Liver (tissue), 8 donors: ENCODE measurements at regions not wholly inside any gene's neighbourhood (a gene's known extent, or its start where the extent isn't known, plus 50 kb on each side); places are given as distances from the start of the nearest gene placed in this dataset.

Source experiments
- DNase-seq: peaks from one replicate; pipeline ENCODE4 v3.0.0-alpha.2; 2017; ENCODE audit warnings: low spot score
- H3K27ac ChIP-seq, 2 donors: one replicate each; pipeline ENCODE4 v1.7.0; 2013; ENCODE audit warnings: inconsistent platforms in 2 of 2, low read length in 2 of 2, control low read depth in 1 of 2, low read depth in 1 of 2, mild to moderate bottlenecking in 1 of 2
- H3K27me3 ChIP-seq, 4 donors: one replicate each; pipeline versions ENCODE4 v1.6.1 to v1.7.0; 2013; ENCODE audit warnings: low read length in 3 of 4, inconsistent platforms in 1 of 4, mild to moderate bottlenecking in 1 of 4, moderate library complexity in 1 of 4; ENCODE audit not compliant: control insufficient read depth in 4 of 4, insufficient read depth in 4 of 4
- H3K36me3 ChIP-seq, 4 donors: one replicate each; pipeline versions ENCODE4 v1.6.1 to v1.7.0; 2013; ENCODE audit warnings: low read length in 3 of 4, mild to moderate bottlenecking in 3 of 4, low read depth in 1 of 4, moderate library complexity in 1 of 4; ENCODE audit not compliant: control insufficient read depth in 4 of 4, insufficient read depth in 3 of 4
- H3K4me1 ChIP-seq, 4 donors: one replicate each; pipeline versions ENCODE4 v1.6.1 to v1.7.0; 2013; ENCODE audit warnings: low read length in 3 of 4, mild to moderate bottlenecking in 3 of 4, moderate library complexity in 1 of 4; ENCODE audit not compliant: control insufficient read depth in 4 of 4, insufficient read depth in 4 of 4
- H3K4me3 ChIP-seq, 3 donors: one replicate each; pipeline versions ENCODE4 v1.6.1 to v1.7.0; 2013; ENCODE audit warnings: low read length in 3 of 3, control low read depth in 1 of 3, low read depth in 1 of 3, mild to moderate bottlenecking in 1 of 3
- H3K9ac ChIP-seq, 2 donors: one replicate each; pipeline ENCODE4 v1.7.0; 2013; ENCODE audit warnings: low read length in 2 of 2, mild to moderate bottlenecking in 2 of 2, moderate library complexity in 2 of 2, control low read depth in 1 of 2, low read depth in 1 of 2
- H3K9me3 ChIP-seq, 4 donors: one replicate each; pipeline versions ENCODE4 v1.6.1 to v1.7.0; 2013; ENCODE audit warnings: low read length in 3 of 4; ENCODE audit not compliant: control insufficient read depth in 4 of 4
- ATF3 ChIP-seq: IDR thresholded peaks from 2 replicates; pipeline ENCODE4 v1.6.1; 2016; ENCODE audit warnings: antibody characterized with exemption
- CTCF ChIP-seq: fragments of 150-350 bp; IDR thresholded peaks from 2 replicates; pipeline ENCODE4 v1.5.1; 2017; ENCODE audit warnings: improper control_type of control experiment, low read depth, low read length; ENCODE audit not compliant: missing input control
- EGR1 ChIP-seq, 2 donors: IDR thresholded peaks; 2 replicates each; pipeline ENCODE4 v1.6.1; 2016 to 2018; ENCODE audit warnings: antibody characterized with exemption in 2 of 2, low read depth in 2 of 2
- FOXA1 ChIP-seq: IDR thresholded peaks from 2 replicates; pipeline ENCODE4 v1.6.1; 2016; ENCODE audit warnings: antibody characterized with exemption
- GABPA ChIP-seq, 2 donors: IDR thresholded peaks in 1 of 2; conservative IDR thresholded peaks in 1 of 2; 2 replicates each; pipeline ENCODE4 v1.6.1; 2016; ENCODE audit warnings: antibody characterized with exemption in 2 of 2, mild to moderate bottlenecking in 1 of 2, moderate library complexity in 1 of 2
- HNF4A ChIP-seq, 2 donors: conservative IDR thresholded peaks; 2 replicates each; pipeline ENCODE4 v1.6.1; 2016; ENCODE audit warnings: antibody characterized with exemption in 2 of 2, mild to moderate bottlenecking in 2 of 2
- HNF4G ChIP-seq: IDR thresholded peaks from 2 replicates; pipeline ENCODE4 v1.6.1; 2016; ENCODE audit warnings: antibody characterized with exemption
- JUND ChIP-seq, 2 donors: IDR thresholded peaks; 2 replicates each; pipeline ENCODE4 v1.6.1; 2016; ENCODE audit warnings: antibody characterized with exemption in 2 of 2
- MAX ChIP-seq: IDR thresholded peaks from 2 replicates; pipeline ENCODE4 v1.6.1; 2016; ENCODE audit warnings: antibody characterized with exemption
- NR2F2 ChIP-seq: IDR thresholded peaks from 2 replicates; pipeline ENCODE4 v1.6.1; 2016; ENCODE audit warnings: antibody characterized with exemption
- REST ChIP-seq: IDR thresholded peaks from 2 replicates; pipeline ENCODE4 v1.6.1; 2016; ENCODE audit warnings: antibody characterized with exemption, mild to moderate bottlenecking
- RXRA ChIP-seq, 2 donors: IDR thresholded peaks; 2 replicates each; pipeline ENCODE4 v1.6.1; 2017 to 2018; ENCODE audit warnings: antibody characterized with exemption in 2 of 2, mild to moderate bottlenecking in 1 of 2
- SP1 ChIP-seq: IDR thresholded peaks from 2 replicates; pipeline ENCODE4 v1.6.1; 2018; ENCODE audit warnings: antibody characterized with exemption, mild to moderate bottlenecking
- YY1 ChIP-seq: IDR thresholded peaks from 2 replicates; pipeline ENCODE4 v1.6.1; 2016; ENCODE audit warnings: antibody characterized with exemption, mild to moderate bottlenecking
- ZBTB33 ChIP-seq: IDR thresholded peaks from 2 replicates; pipeline ENCODE4 v1.6.1; 2016; ENCODE audit warnings: antibody characterized with exemption
- WGBS: extraction: QIAGEN DNeasy Blood & Tissue Kit; methylation state at CpG from one replicate; pipeline ENCODE4 v1.1.7; 2013; 5-methylcytosine and 5-hydroxymethylcytosine counted together
- donor health status: healthy.
- donor health status: healthy.
- donor health status: healthy.
- donor health status: healthy.
- donor health status: healthy.

GRCh38 chr5:133783481-133783880 lies 171.1 kb upstream of the FSTL4 start:
- no peak for TF ChIP-seq ATF3
- TF ChIP-seq REST, result no peak
- TF ChIP-seq EGR1 (IDR thresholded peaks at IDR 0.05; ENCODE audit: low read depth in 2 of 2), result no peak
- no peak for TF ChIP-seq SP1
- no peak for TF ChIP-seq JUND (IDR thresholded peaks at IDR 0.05)
- no peak for TF ChIP-seq RXRA (IDR thresholded peaks at IDR 0.05)
- no peak for TF ChIP-seq NR2F2
- TF ChIP-seq HNF4G, result no peak
- no peak for TF ChIP-seq CTCF
- no peak for TF ChIP-seq GABPA (IDR thresholded peaks at IDR 0.05 in 1 of 2, conservative IDR thresholded peaks at IDR 0.05 in 1 of 2)
- no peak for TF ChIP-seq ZBTB33
- TF ChIP-seq MAX, result no peak
- TF ChIP-seq YY1, result no peak
- no peak for TF ChIP-seq HNF4A (conservative IDR thresholded peaks at IDR 0.05)
- no peak for TF ChIP-seq FOXA1
- Histone ChIP-seq H3K36me3 (no peaks in the 10 kb centered on the region), H3K4me3 (no peak overlapping the region), H3K9ac (no peak overlapping the region), H3K4me1 (no peaks in the 10 kb centered on the region), H3K27me3 (no peaks in the 10 kb centered on the region), H3K27ac (no peak overlapping the region), H3K9me3 (no peaks in the 10 kb centered on the region)
- 75% methylated on average over 5 of the region's 5 CpGs for WGBS
- no peak for DNase-seq

- no peaks in the 10 kb centered on the region for H3K27me3 ChIP-seq
- no peak overlapping the region for H3K4me3 ChIP-seq
- H3K4me1 ChIP-seq, result no peaks in the 10 kb centered on the region
- TF ChIP-seq JUND (IDR thresholded peaks at IDR 0.05) (no peak), CTCF (no peak)
- H3K9ac ChIP-seq, result no peak overlapping the region
- no peak overlapping the region for H3K27ac ChIP-seq
- no peak for DNase-seq
- H3K36me3 ChIP-seq, result no peaks in the 10 kb centered on the region
- 85% methylated on average over 5 of the region's 5 CpGs for WGBS
- no peaks in the 10 kb centered on the region for H3K9me3 ChIP-seq
Measured at GRCh38 chr5:133782736-133783135, 170.4 kb upstream of the FSTL4 start.
